Chondrocyte (in vitro differentiated cells): ENCODE measurements at regions not wholly inside any gene's neighbourhood (a gene's known extent, or its start where the extent isn't known, plus 50 kb on each side); places are given as distances from the start of the nearest gene placed in this dataset.

ENCODE experiments used
- DNase-seq: peaks from one replicate; pipeline ENCODE4 v3.0.0; 2021; ENCODE audit warnings: mixed read lengths, low spot score
- H3K27ac Mint-ChIP-seq: one replicate; pipeline ENCODE4 v1.8.0; 2021; ENCODE audit warnings: mild to moderate bottlenecking, moderate library complexity, mixed read lengths; ENCODE audit not compliant: unreplicated experiment
- H3K27me3 Mint-ChIP-seq: 2 replicates; pipeline ENCODE4 v1.8.0; 2021; ENCODE audit warnings: low read depth, mixed read lengths
- H3K36me3 Mint-ChIP-seq: 2 replicates; pipeline ENCODE4 v1.8.0; 2021; ENCODE audit warnings: low read depth, mixed read lengths
- H3K4me1 Mint-ChIP-seq: 2 replicates; pipeline ENCODE4 v1.8.0; 2021; ENCODE audit warnings: low read depth, mild to moderate bottlenecking, mixed read lengths
- H3K4me3 Mint-ChIP-seq: one replicate; pipeline ENCODE4 v1.8.0; 2021; ENCODE audit warnings: mild to moderate bottlenecking, moderate library complexity, mixed read lengths; ENCODE audit not compliant: unreplicated experiment
- H3K9me3 Mint-ChIP-seq: 2 replicates; pipeline ENCODE4 v1.8.0; 2021; ENCODE audit warnings: low read depth, mixed read lengths
- CTCF ChIP-seq: fragments of 200-600 bp; sonication (generic); IDR thresholded peaks from 2 replicates; pipeline ENCODE4 v1.5.0; 2021; ENCODE audit warnings: antibody characterized with exemption, mild to moderate bottlenecking, moderate library complexity

GRCh38 chr6:169048865-169049205, 204.8 kb downstream of the THBS2 start:
- H3K27ac Mint-ChIP-seq: no peak overlapping the region
- no peak for DNase-seq
- peaks cover 37% of the 10 kb centered on the region for H3K4me1 Mint-ChIP-seq
- H3K36me3 Mint-ChIP-seq: peaks cover 4% of the 10 kb centered on the region
- H3K9me3 Mint-ChIP-seq: no peaks in the 10 kb centered on the region
- no peak overlapping the region for H3K4me3 Mint-ChIP-seq
- TF ChIP-seq CTCF: no peak
- no peaks in the 10 kb centered on the region for H3K27me3 Mint-ChIP-seq

- H3K4me3 Mint-ChIP-seq: no peak overlapping the region
- H3K36me3 Mint-ChIP-seq: peaks cover 2% of the 10 kb centered on the region
- no peaks in the 10 kb centered on the region for H3K27me3 Mint-ChIP-seq
- H3K4me1 Mint-ChIP-seq: peaks cover 39% of the 10 kb centered on the region
- DNase-seq: no peak
- no peak for TF ChIP-seq CTCF
- no peaks in the 10 kb centered on the region for H3K9me3 Mint-ChIP-seq
- H3K27ac Mint-ChIP-seq: no peak overlapping the region
These were observed 205.3 kb downstream of the THBS2 start for GRCh38 chr6:169048185-169048864.

GRCh38 chr6:169047345-169047744, 206.3 kb downstream of the THBS2 start:
- no peak overlapping the region for H3K27ac Mint-ChIP-seq
- no peaks in the 10 kb centered on the region for H3K27me3 Mint-ChIP-seq
- no peak for TF ChIP-seq CTCF
- no peaks in the 10 kb centered on the region for H3K9me3 Mint-ChIP-seq
- peaks cover 43% of the 10 kb centered on the region for H3K4me1 Mint-ChIP-seq
- H3K36me3 Mint-ChIP-seq: peaks cover 2% of the 10 kb centered on the region
- H3K4me3 Mint-ChIP-seq: no peak overlapping the region
- no peak for DNase-seq

- no peak for TF ChIP-seq CTCF
- peak overlapping the region; percentile 84 for H3K27ac Mint-ChIP-seq
- no peak overlapping the region for H3K4me3 Mint-ChIP-seq
- H3K4me1 Mint-ChIP-seq: peaks cover 48% of the 10 kb centered on the region
- peaks cover 2% of the 10 kb centered on the region for H3K36me3 Mint-ChIP-seq
- no peak for DNase-seq
- H3K9me3 Mint-ChIP-seq: no peaks in the 10 kb centered on the region
- H3K27me3 Mint-ChIP-seq: no peaks in the 10 kb centered on the region
These were observed 207.0 kb downstream of the THBS2 start for GRCh38 chr6:169046483-169047192.

- Mint-ChIP-seq H3K27ac (peak overlapping the region; percentile 84), H3K4me3 (no peak overlapping the region), H3K27me3 (no peaks in the 10 kb centered on the region), H3K4me1 (peaks cover 48% of the 10 kb centered on the region), H3K36me3 (peaks cover 3% of the 10 kb centered on the region), H3K9me3 (no peaks in the 10 kb centered on the region)
- no peak for DNase-seq
- no peak for TF ChIP-seq CTCF
These were observed 207.6 kb downstream of the THBS2 start for GRCh38 chr6:169046021-169046420.
